A549 (cell line): ENCODE measurements at regions not wholly inside any gene's neighbourhood (a gene's known extent, or its start where the extent isn't known, plus 50 kb on each side); places are given as distances from the start of the nearest gene placed in this dataset.
"Not testable (repeated sequence)": the region's sequence is repeated elsewhere in the genome, so short reads cannot be mapped to it uniquely, and the experiment has no call there.

ENCODE experiments used
- ATAC-seq, 2 experiments: fragments of 200-7000 bp in 1 of 2; fragments of >200 bp in 1 of 2; cut with Nextera tagmentation in 1 of 2; cut with Tn5 transposase in 1 of 2; 3 replicates each; pipeline versions ENCODE4 v1.8.0 to v1.9.1; 2018 to 2020; ENCODE audit warnings: mild to moderate bottlenecking in 1 of 2, moderate library complexity in 1 of 2
- CTCF ChIA-PET: fragments of 300-600 bp; sonication (Branson Sonifier 250); formaldehyde crosslinking; extraction: SDS; loops from one replicate; lab custom pipeline; 2021; ENCODE audit warnings: antibody characterized with exemption, inconsistent platforms; lab: Yijun Ruan, JAX
- POLR2A ChIA-PET: fragments of 350-600 bp; formaldehyde crosslinking; extraction: SDS; loops from one replicate; lab custom pipeline; 2021; ENCODE audit warnings: antibody characterized with exemption, inconsistent platforms; lab: Yijun Ruan, JAX
- DNase-seq, 2 experiments: peaks; one replicate each; pipeline versions ENCODE4 v3.0.0 to v3.0.0-alpha.2; 2011 to 2016; ENCODE audit warnings: low read depth in 1 of 2, low spot score in 1 of 2
- FAIRE-seq: peaks from 2 replicates; lab custom pipeline; 2011; peaks lifted over from hg19 to GRCh38; lab: Jason Lieb, UNC
- H3K27ac ChIP-seq, 2 experiments: fragments of >200 bp; sonication (Bioruptor Twin); formaldehyde crosslinking; 3 replicates each; pipeline ENCODE4 v1.5.1; 2016 to 2017
- H3K4me1 ChIP-seq: fragments of >200 bp; sonication (Bioruptor Twin); formaldehyde crosslinking; 3 replicates; pipeline ENCODE4 v1.6.1; 2016
- H3K4me2 ChIP-seq: fragments of >200 bp; sonication (Bioruptor Twin); formaldehyde crosslinking; 3 replicates; pipeline ENCODE4 v1.6.1; 2016
- H3K4me3 ChIP-seq: fragments of >200 bp; sonication (Bioruptor Twin); formaldehyde crosslinking; 3 replicates; pipeline ENCODE4 v1.5.1; 2016
- H3K9me3 ChIP-seq: fragments of >200 bp; sonication (Bioruptor Twin); formaldehyde crosslinking; 3 replicates; pipeline ENCODE4 v1.6.1; 2016
- ATOH8 ChIP-seq: fragments of 250-450 bp; sonication (Bioruptor Pico); IDR thresholded peaks from 2 replicates; pipeline ENCODE4 v1.5.0; 2020; ENCODE audit warnings: low read depth, mild to moderate bottlenecking, moderate library complexity
- CBX2 ChIP-seq: fragments of 200-600 bp; sonication (generic); IDR thresholded peaks from 2 replicates; pipeline ENCODE4 v1.6.1; 2016; ENCODE audit warnings: low read depth, mild to moderate bottlenecking, borderline replicate concordance
- CBX8 ChIP-seq: fragments of 200-600 bp; sonication (generic); IDR thresholded peaks from 2 replicates; pipeline ENCODE4 v1.6.1; 2016
- CHD4 ChIP-seq: fragments of 200-600 bp; sonication (generic); IDR thresholded peaks from 2 replicates; pipeline ENCODE4 v1.6.1; 2016; ENCODE audit warnings: antibody characterized with exemption, mild to moderate bottlenecking, borderline replicate concordance
- EHMT2 ChIP-seq: fragments of 200-600 bp; sonication (generic); IDR thresholded peaks from 2 replicates; pipeline ENCODE4 v1.6.1; 2016; ENCODE audit warnings: antibody characterized with exemption, low read depth, mild to moderate bottlenecking, moderate library complexity
- ELK1 ChIP-seq: fragments of 150-350 bp; IDR thresholded peaks from 2 replicates; pipeline ENCODE4 v1.6.1; 2014; ENCODE audit warnings: low read depth, mild to moderate bottlenecking, low read length
- EP300 ChIP-seq, 2 experiments: fragments of >200 bp; sonication (Bioruptor Twin); formaldehyde crosslinking; IDR thresholded peaks; 2 replicates in 1 of 2; 3 replicates in 1 of 2; pipeline ENCODE4 v1.6.1; 2016 to 2017
- HEYL ChIP-seq: fragments of 250-450 bp; sonication (Bioruptor Pico); IDR thresholded peaks from 2 replicates; pipeline ENCODE4 v1.8.0; 2021; ENCODE audit warnings: mild to moderate bottlenecking, moderate library complexity
- HOXB13 ChIP-seq: fragments of 250-450 bp; sonication (Bioruptor Pico); IDR thresholded peaks from 2 replicates; pipeline ENCODE4 v1.5.0; 2020; ENCODE audit warnings: low read depth, mild to moderate bottlenecking, moderate library complexity
- HOXB5 ChIP-seq: fragments of 250-450 bp; sonication (Bioruptor Pico); IDR thresholded peaks from 2 replicates; pipeline ENCODE4 v1.5.0; 2020; ENCODE audit warnings: mild to moderate bottlenecking, moderate library complexity
- JUN ChIP-seq, 2 experiments: fragments of >200 bp; sonication (Bioruptor Twin); formaldehyde crosslinking; IDR thresholded peaks; 2 replicates in 1 of 2; 3 replicates in 1 of 2; pipeline ENCODE4 v1.6.1; 2016 to 2017
- MAFK ChIP-seq: fragments of 450-650 bp; IDR thresholded peaks from 2 replicates; pipeline ENCODE4 v1.6.1; 2014; ENCODE audit not compliant: partially characterized antibody
- MYC ChIP-seq: IDR thresholded peaks from 2 replicates; pipeline ENCODE4 v1.6.1; 2012; ENCODE audit warnings: mild to moderate bottlenecking, inconsistent platforms, low read length, improper control_type of control experiment, borderline replicate concordance
- NFE2L2 ChIP-seq: fragments of 150-350 bp; conservative IDR thresholded peaks from 2 replicates; pipeline ENCODE4 v1.6.1; 2014; ENCODE audit warnings: low read length
- NR3C1 ChIP-seq: fragments of >200 bp; sonication (Bioruptor Twin); formaldehyde crosslinking; IDR thresholded peaks from 3 replicates; pipeline ENCODE4 v1.6.1; 2017
- PBX3 ChIP-seq: IDR thresholded peaks from 2 replicates; pipeline ENCODE4 v1.6.1; 2012
- POLR2A ChIP-seq: IDR thresholded peaks from 2 replicates; pipeline ENCODE4 v1.6.1; 2012; ENCODE audit warnings: mild to moderate bottlenecking, low read length
- RARB ChIP-seq: fragments of 250-450 bp; sonication (Bioruptor Pico); IDR thresholded peaks from 2 replicates; pipeline ENCODE4 v1.8.0; 2021; ENCODE audit warnings: mild to moderate bottlenecking, moderate library complexity
- REST ChIP-seq: fragments of 200-600 bp; sonication (generic); IDR thresholded peaks from 2 replicates; pipeline ENCODE4 v1.6.1; 2016; ENCODE audit warnings: antibody characterized with exemption, mild to moderate bottlenecking, moderate library complexity
- RFX5 ChIP-seq: fragments of 450-650 bp; IDR thresholded peaks from 2 replicates; pipeline ENCODE4 v1.7.1; 2014; ENCODE audit warnings: antibody characterized with exemption, mild to moderate bottlenecking, moderate library complexity
- SREBF2 ChIP-seq: fragments of 450-650 bp; IDR thresholded peaks from 2 replicates; pipeline ENCODE4 v1.6.1; 2014; ENCODE audit warnings: mild to moderate bottlenecking, moderate library complexity
- WGBS: methylation state at CpG from one replicate; pipeline ENCODE4 v1.1.6; 2017; ENCODE audit errors: missing lambda C conversion rate; 5-methylcytosine and 5-hydroxymethylcytosine counted together
- TF ChIP-seq, protein P1 (sequence below): fragments of >200 bp; sonication (Bioruptor Twin); formaldehyde crosslinking; IDR thresholded peaks from 2 replicates; pipeline ENCODE4 v1.6.1; 2016

DNA sequence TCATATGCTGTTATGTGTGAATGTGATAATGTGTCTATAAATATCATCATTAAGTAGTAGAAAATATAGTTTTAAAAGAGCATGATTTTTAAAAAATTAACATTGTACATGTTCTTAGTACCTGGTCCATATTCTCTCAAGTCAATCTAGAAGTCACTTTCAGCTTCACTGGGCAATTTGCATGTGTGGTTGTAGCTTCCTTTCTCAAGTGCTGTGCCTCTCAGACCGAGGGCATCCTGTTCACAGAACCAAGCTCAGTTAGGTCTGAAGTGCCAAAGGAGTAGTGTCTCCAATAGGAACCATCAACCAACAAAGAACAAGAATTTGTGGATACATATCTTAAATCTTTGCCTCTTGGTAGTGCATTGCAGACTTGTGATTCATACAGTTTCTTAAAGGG, 541.8 kb upstream of the SLC10A2 start:
- no peak overlapping the region for H3K4me3 ChIP-seq
- no peak for FAIRE-seq
- 5% methylated on average over 1 of the region's 1 CpG for WGBS
- no peak overlapping the region for H3K4me2 ChIP-seq
- no peak overlapping the region for H3K27ac ChIP-seq
- ChIA-PET POLR2A (interaction anchor here (0.6 kb wide), 1 partner anchor 146 kb away, joined by 5 read pairs; no protein-coding TSS in a partner anchor), CTCF (no interaction called here)
- no peak for ATAC-seq
- no peak for TF ChIP-seq REST
- no peak for TF ChIP-seq SREBF2
- TF ChIP-seq RFX5, result no peak
- TF ChIP-seq EP300 (IDR thresholded peaks at IDR 0.05), result no peak
- TF ChIP-seq, protein P1, sequence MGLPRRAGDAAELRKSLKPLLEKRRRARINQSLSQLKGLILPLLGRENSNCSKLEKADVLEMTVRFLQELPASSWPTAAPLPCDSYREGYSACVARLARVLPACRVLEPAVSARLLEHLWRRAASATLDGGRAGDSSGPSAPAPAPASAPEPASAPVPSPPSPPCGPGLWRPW, result no peak
- TF ChIP-seq JUN (IDR thresholded peaks at IDR 0.05), result no peak
- no peak for TF ChIP-seq ATOH8
- TF ChIP-seq HOXB5, result no peak
- TF ChIP-seq MAFK, result no peak
- no peak for TF ChIP-seq NFE2L2
- TF ChIP-seq CBX8, result no peak
- no peak for TF ChIP-seq PBX3
- TF ChIP-seq ELK1, result no peak
- no peak for TF ChIP-seq HEYL (CRISPR knock-in tag)
- no peak for TF ChIP-seq RARB (CRISPR knock-in tag)
- no peak for TF ChIP-seq MYC
- no peak for TF ChIP-seq CBX2
- no peak for TF ChIP-seq EHMT2
- no peak for TF ChIP-seq NR3C1
- no peak for TF ChIP-seq CHD4
- no peaks in the 10 kb centered on the region for H3K4me1 ChIP-seq
- H3K9me3 ChIP-seq, result no peaks in the 10 kb centered on the region
- no peak for DNase-seq

DNA sequence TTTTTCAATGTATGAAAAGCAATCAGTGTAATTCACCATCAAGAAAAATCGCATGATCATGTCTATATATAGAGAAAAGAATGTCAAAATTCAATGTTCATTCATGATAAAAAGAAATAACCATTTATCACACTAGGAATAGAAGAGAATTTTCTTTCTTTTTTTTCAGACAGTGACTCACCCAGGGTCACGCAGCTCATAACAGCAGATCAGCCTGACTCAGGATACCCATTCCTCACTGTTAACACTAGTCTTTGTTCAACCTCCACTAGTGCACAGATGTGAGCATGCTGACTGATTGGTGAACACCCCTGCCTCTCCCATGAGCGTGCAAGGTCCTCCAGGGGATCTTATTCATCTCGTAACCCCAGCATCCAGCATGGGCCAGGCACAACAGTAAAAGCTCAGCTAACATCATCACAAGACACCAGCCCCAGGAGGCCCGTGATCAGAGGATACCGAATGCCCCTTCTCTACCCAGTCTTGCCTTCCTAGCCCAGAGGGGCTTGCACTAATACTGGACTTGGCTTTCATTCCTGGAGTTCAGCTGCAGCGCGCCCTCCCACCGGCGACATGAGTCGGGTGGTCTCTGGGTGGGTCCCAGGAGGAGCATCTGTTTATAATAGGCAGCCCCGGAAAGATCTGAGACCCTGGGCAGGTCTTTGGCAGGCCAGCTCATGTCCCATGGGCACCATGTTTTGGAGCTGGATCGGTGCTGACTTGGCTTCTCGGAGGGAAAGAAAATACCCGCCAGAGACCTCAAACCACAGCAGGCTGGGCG, 539.5 kb upstream of the SLC10A2 start:
- DNase-seq (no peak), FAIRE-seq (no peak), ATAC-seq (no peak)
- H3K4me2 ChIP-seq, result no peak overlapping the region
- no peak for TF ChIP-seq POLR2A
- no peak for TF ChIP-seq HOXB13 (CRISPR knock-in tag)
- TF ChIP-seq MAFK, result no peak
- H3K4me1 ChIP-seq, result no peaks in the 10 kb centered on the region
- H3K4me3 ChIP-seq, result no peak overlapping the region
- H3K9me3 ChIP-seq, result no peaks in the 10 kb centered on the region
- POLR2A ChIA-PET, result no interaction called here
- H3K27ac ChIP-seq, result no peak overlapping the region
- 49% methylated on average over 4 of the region's 16 CpGs for WGBS
- CTCF ChIA-PET, result no interaction called here

DNA sequence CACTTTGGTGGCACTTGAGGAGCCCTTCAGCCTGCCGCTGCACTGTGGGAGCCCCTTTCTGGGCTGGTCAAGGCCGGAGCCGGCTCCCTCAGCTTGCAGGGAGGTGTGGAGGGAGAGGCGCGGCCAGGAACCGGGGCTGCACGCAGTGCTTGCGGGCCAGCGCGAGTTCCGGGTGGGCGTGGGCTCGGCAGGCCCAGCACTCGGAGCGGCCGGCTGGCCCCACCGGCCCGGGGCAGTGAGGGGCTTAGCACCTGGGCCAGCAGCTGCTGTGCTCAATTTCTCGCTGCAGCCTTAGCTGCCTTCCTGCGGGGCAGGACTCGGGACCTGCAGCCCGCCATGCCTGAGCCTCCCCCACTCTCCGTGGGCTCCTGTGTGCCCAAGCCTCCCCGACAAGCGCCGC, 533.7 kb upstream of the SLC10A2 start:
- H3K4me1 ChIP-seq, FAIRE-seq, H3K4me3 ChIP-seq, ATAC-seq, POLR2A ChIA-PET, H3K9me3 ChIP-seq, H3K27ac ChIP-seq, H3K4me2 ChIP-seq, CTCF ChIA-PET, DNase-seq: not testable (repeated sequence)
- WGBS, result no CpG with 5 or more reads among the region's 26 CpGs
